HCT116 (cell line): ENCODE measurements at regions not wholly inside any gene's neighbourhood (a gene's known extent, or its start where the extent isn't known, plus 50 kb on each side); places are given as distances from the start of the nearest gene placed in this dataset.

Experiments
- ATAC-seq: fragments of 200-7000 bp; cut with Tn5 transposase; 2 replicates; pipeline ENCODE4 v1.9.1; 2020; ENCODE audit warnings: mild to moderate bottlenecking, moderate library complexity
- BruUV-seq: library from RNA; stranded (reverse); fragments of 400-500 nt; replicated peaks from 2 replicates; lab custom pipeline; 2021; lab: Mats Ljungman, UMichigan
- CTCF ChIA-PET: fragments of 300-600 bp; sonication (Branson Sonifier 250); formaldehyde crosslinking; loops from one replicate; lab custom pipeline; 2021; ENCODE audit warnings: antibody characterized with exemption; lab: Charles Lee
- POLR2A ChIA-PET: fragments of 300-600, 350-600 bp; sonication (Branson Sonifier 250); formaldehyde crosslinking; loops from one replicate; lab custom pipeline; 2021; ENCODE audit warnings: antibody characterized with exemption; lab: Charles Lee
- RAD21 ChIA-PET, 2 experiments: fragments of 300-600 bp; sonication (Branson Sonifier 250); formaldehyde crosslinking; loops; one replicate each; lab custom pipeline; 2023; ENCODE audit warnings: low total read pairs in 2 of 2; ENCODE audit not compliant: uncharacterized antibody in 2 of 2, unreplicated experiment in 2 of 2, low non-redundant PET in 1 of 2; lab: Charles Lee
- DNase-seq: peaks from one replicate; pipeline ENCODE4 v3.0.0-alpha.2; 2010; ENCODE audit warnings: low read depth, low spot score
- H2AFZ ChIP-seq: fragments of 200-600 bp; shearing (Covaris generic), sonication (generic); 2 replicates; pipeline ENCODE4 v1.6.1; 2017; ENCODE audit warnings: low read depth, mixed run types, mixed read lengths, antibody characterized with exemption, low read length; ENCODE audit not compliant: poor library complexity, severe bottlenecking
- H3K27ac ChIP-seq: 2 replicates; pipeline ENCODE4 v1.5.1; 2012; ENCODE audit warnings: low read depth, low read length
- H3K27me3 ChIP-seq: fragments of 200-600 bp; sonication (generic); 2 replicates; pipeline ENCODE4 v1.6.1; 2016; ENCODE audit warnings: mixed run types, low read length, mixed read lengths; ENCODE audit not compliant: insufficient read depth
- H3K36me3 ChIP-seq, 2 experiments: fragments of 200-500 bp in 1 of 2; fragments of 200-600 bp in 1 of 2; sonication (Bioruptor generic) in 1 of 2; sonication (generic) in 1 of 2; 2 replicates each; pipeline versions ENCODE4 v1.5.1 to v1.6.1; 2014 to 2016; ENCODE audit warnings: low read length in 2 of 2, inconsistent platforms in 1 of 2, mixed read lengths in 1 of 2, mixed run types in 1 of 2; ENCODE audit not compliant: insufficient read depth in 2 of 2, control insufficient read depth in 1 of 2
- H3K4me1 ChIP-seq, 2 experiments: fragments of 200-600 bp in 1 of 2; sonication (generic) in 1 of 2; 2 replicates each; pipeline versions ENCODE4 v1.5.1 to v1.6.1; 2012 to 2017; ENCODE audit warnings: low read length in 2 of 2, inconsistent platforms in 1 of 2, mild to moderate bottlenecking in 1 of 2, mixed read lengths in 1 of 2, mixed run types in 1 of 2, moderate library complexity in 1 of 2; ENCODE audit not compliant: insufficient read depth in 2 of 2, control insufficient read depth in 1 of 2
- H3K4me2 ChIP-seq: fragments of 200-600 bp; sonication (generic); 2 replicates; pipeline ENCODE4 v1.6.1; 2017; ENCODE audit warnings: mixed run types, low read length, mixed read lengths
- H3K4me3 ChIP-seq, 2 experiments: fragments of 200-600 bp in 1 of 2; sonication (generic) in 1 of 2; replicated peaks in 1 of 2; 2 replicates each; pipeline ENCODE4 v1.5.1; 2011 to 2016; ENCODE audit warnings: low read length in 2 of 2, control low read depth in 1 of 2, low read depth in 1 of 2, mild to moderate bottlenecking in 1 of 2, mixed read lengths in 1 of 2, mixed run types in 1 of 2
- H3K79me2 ChIP-seq: fragments of 200-600 bp; sonication (generic); 2 replicates; pipeline ENCODE4 v1.6.1; 2017; ENCODE audit warnings: mild to moderate bottlenecking, mixed run types, low read length, moderate library complexity, mixed read lengths; ENCODE audit not compliant: insufficient read depth
- H3K9ac ChIP-seq: fragments of 200-600 bp; sonication (generic); 2 replicates; pipeline ENCODE4 v1.6.1; 2016; ENCODE audit warnings: low read length, mixed read lengths
- H3K9me2 ChIP-seq: fragments of 200-600 bp; sonication (generic), shearing (Covaris generic); 2 replicates; pipeline ENCODE4 v1.6.1; 2017; ENCODE audit warnings: mixed run types, mild to moderate bottlenecking, moderate library complexity; ENCODE audit not compliant: insufficient read depth
- H3K9me3 ChIP-seq, 2 experiments: fragments of 200-500 bp in 1 of 2; fragments of 200-600 bp in 1 of 2; sonication (Bioruptor generic) in 1 of 2; sonication (generic) in 1 of 2; 2 replicates each; pipeline ENCODE4 v1.6.1; 2014 to 2017; ENCODE audit warnings: low read length in 2 of 2, mixed read lengths in 2 of 2, inconsistent platforms in 1 of 2, low read depth in 1 of 2, mild to moderate bottlenecking in 1 of 2, mixed run types in 1 of 2, moderate library complexity in 1 of 2; ENCODE audit not compliant: control insufficient read depth in 1 of 2, insufficient read depth in 1 of 2
- H4K20me1 ChIP-seq: fragments of 200-600 bp; sonication (generic), shearing (Covaris generic); 2 replicates; pipeline ENCODE4 v1.6.1; 2017; ENCODE audit warnings: mixed run types, mild to moderate bottlenecking, moderate library complexity; ENCODE audit not compliant: insufficient read depth
- ATF3 ChIP-seq: IDR thresholded peaks from 2 replicates; pipeline ENCODE4 v1.6.1; 2012
- CBX3 ChIP-seq: IDR thresholded peaks from 2 replicates; pipeline ENCODE4 v1.6.1; 2012; ENCODE audit warnings: low read depth
- CTCF ChIP-seq, 3 experiments: fragments of 200-600 bp in 1 of 3; sonication (generic) in 1 of 3; IDR thresholded peaks in 2 of 3; conservative IDR thresholded peaks in 1 of 3; 2 replicates each; pipeline ENCODE4 v1.5.1; 2012 to 2017; ENCODE audit warnings: low read depth in 2 of 3, low read length in 2 of 3, antibody characterized with exemption in 1 of 3, borderline replicate concordance in 1 of 3, control low read depth in 1 of 3, mild to moderate bottlenecking in 1 of 3, mixed read lengths in 1 of 3, mixed run types in 1 of 3, moderate library complexity in 1 of 3; ENCODE audit not compliant: insufficient read depth in 1 of 3
- ELF1 ChIP-seq: IDR thresholded peaks from 2 replicates; pipeline ENCODE4 v1.6.1; 2012; ENCODE audit warnings: low read depth, borderline replicate concordance
- FOSL1 ChIP-seq: IDR thresholded peaks from 2 replicates; pipeline ENCODE4 v1.6.1; 2012; ENCODE audit warnings: low read depth
- POLR2AphosphoS5 ChIP-seq: IDR thresholded peaks from 2 replicates; pipeline ENCODE4 v1.6.1; 2011; ENCODE audit warnings: mild to moderate bottlenecking, low read depth, low read length, moderate library complexity
- RAD21 ChIP-seq: IDR thresholded peaks from 2 replicates; pipeline ENCODE4 v1.6.1; 2012; ENCODE audit warnings: low read depth, mild to moderate bottlenecking
- REST ChIP-seq: IDR thresholded peaks from 2 replicates; pipeline ENCODE4 v1.6.1; 2012; ENCODE audit warnings: low read depth
- SIN3A ChIP-seq: IDR thresholded peaks from 2 replicates; pipeline ENCODE4 v1.6.1; 2012; ENCODE audit warnings: low read depth
- SRF ChIP-seq: IDR thresholded peaks from 2 replicates; pipeline ENCODE4 v1.6.1; 2012; ENCODE audit warnings: low read depth
- TCF7L2 ChIP-seq: IDR thresholded peaks from 2 replicates; pipeline ENCODE4 v1.7.0; 2011; ENCODE audit warnings: borderline replicate concordance, inconsistent platforms; ENCODE audit not compliant: insufficient read depth, insufficient read length; ENCODE audit errors: extremely low read depth
- ZFX ChIP-seq: fragments of 450-650 bp; IDR thresholded peaks from 2 replicates; pipeline ENCODE4 v1.6.1; 2017
- ZNF274 ChIP-seq: fragments of 200-500 bp; sonication (Bioruptor generic); IDR thresholded peaks from 2 replicates; pipeline ENCODE4 v1.6.1; 2014; ENCODE audit warnings: mild to moderate bottlenecking, low read depth, low read length, inconsistent platforms
- intact Hi-C: fragments of 100-400 bp; cut with micrococcal nuclease; formaldehyde crosslinking; loops from 2 replicates; pipeline ENCODE4 v1.10.0; 2022

- no peak for TF ChIP-seq SRF
- TF ChIP-seq CTCF (IDR thresholded peaks at IDR 0.05 in 2 of 3, conservative IDR thresholded peaks at IDR 0.05 in 1 of 3; ENCODE audit: borderline replicate concordance in 1 of 3, insufficient read depth in 1 of 3, low read depth in 2 of 3, low read length in 2 of 3): no peak
- TF ChIP-seq ZNF274: no peak
- TF ChIP-seq SIN3A: no peak
- no peak for TF ChIP-seq ELF1
- TF ChIP-seq REST: no peak
These were observed 415.7 kb downstream of the EPM2A start (continued) for GRCh38 chr6:145319605-145320004.

GRCh38 chr6:145323646-145324045, 411.7 kb downstream of the EPM2A start:
- H3K9me2 ChIP-seq: no peaks in the 10 kb centered on the region
- H3K4me3 ChIP-seq: no peak overlapping the region
- no peak overlapping the region for H3K4me2 ChIP-seq
- ChIA-PET POLR2A (no interaction called here), CTCF (no interaction called here), RAD21 (no interaction called here)
- H3K36me3 ChIP-seq: no peaks in the 10 kb centered on the region
- no peaks in the 10 kb centered on the region for H3K27me3 ChIP-seq
- H4K20me1 ChIP-seq: no peaks in the 10 kb centered on the region
- no peak overlapping the region for H3K9ac ChIP-seq
- ATAC-seq (no peak), DNase-seq (no peak)
- H3K4me1 ChIP-seq: no peaks in the 10 kb centered on the region
- intact Hi-C loops: no loop called here
- no peaks in the 10 kb centered on the region for H3K79me2 ChIP-seq
- no peaks in the 10 kb centered on the region for H3K9me3 ChIP-seq
- no peak overlapping the region for H2AFZ ChIP-seq
- H3K27ac ChIP-seq: no peak overlapping the region
- BruUV-seq: no TSS peak
- TF ChIP-seq CBX3 (no peak), REST (no peak), TCF7L2 (no peak), SRF (no peak), POLR2AphosphoS5 (no peak), FOSL1 (no peak), ZFX (no peak), ATF3 (no peak), RAD21 (no peak)
